WI38 (cell line): ENCODE measurements at regions not wholly inside any gene's neighbourhood (a gene's known extent, or its start where the extent isn't known, plus 50 kb on each side); places are given as distances from the start of the nearest gene placed in this dataset.

ENCODE experiments used
- H3K4me3 ChIP-seq: 2 replicates; pipeline ENCODE4 v1.5.1; 2011; ENCODE audit warnings: low read depth, mild to moderate bottlenecking, control low read depth, low read length
- TF ChIP-seq, protein P1 (sequence below): IDR thresholded peaks from 2 replicates; pipeline ENCODE4 v1.5.1; 2012; ENCODE audit warnings: low read depth, mild to moderate bottlenecking, control low read depth, low read length

- TF ChIP-seq, protein P1, sequence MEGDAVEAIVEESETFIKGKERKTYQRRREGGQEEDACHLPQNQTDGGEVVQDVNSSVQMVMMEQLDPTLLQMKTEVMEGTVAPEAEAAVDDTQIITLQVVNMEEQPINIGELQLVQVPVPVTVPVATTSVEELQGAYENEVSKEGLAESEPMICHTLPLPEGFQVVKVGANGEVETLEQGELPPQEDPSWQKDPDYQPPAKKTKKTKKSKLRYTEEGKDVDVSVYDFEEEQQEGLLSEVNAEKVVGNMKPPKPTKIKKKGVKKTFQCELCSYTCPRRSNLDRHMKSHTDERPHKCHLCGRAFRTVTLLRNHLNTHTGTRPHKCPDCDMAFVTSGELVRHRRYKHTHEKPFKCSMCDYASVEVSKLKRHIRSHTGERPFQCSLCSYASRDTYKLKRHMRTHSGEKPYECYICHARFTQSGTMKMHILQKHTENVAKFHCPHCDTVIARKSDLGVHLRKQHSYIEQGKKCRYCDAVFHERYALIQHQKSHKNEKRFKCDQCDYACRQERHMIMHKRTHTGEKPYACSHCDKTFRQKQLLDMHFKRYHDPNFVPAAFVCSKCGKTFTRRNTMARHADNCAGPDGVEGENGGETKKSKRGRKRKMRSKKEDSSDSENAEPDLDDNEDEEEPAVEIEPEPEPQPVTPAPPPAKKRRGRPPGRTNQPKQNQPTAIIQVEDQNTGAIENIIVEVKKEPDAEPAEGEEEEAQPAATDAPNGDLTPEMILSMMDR, result no peak
- H3K4me3 ChIP-seq, result no peak overlapping the region
Measured at GRCh38 chr4:128608006-128608405, 201.5 kb upstream of the JADE1 start.

GRCh38 chr4:128606173-128606572 is 203.3 kb upstream of the JADE1 start:
- TF ChIP-seq, protein P1, result no peak
- H3K4me3 ChIP-seq, result no peak overlapping the region

DNA sequence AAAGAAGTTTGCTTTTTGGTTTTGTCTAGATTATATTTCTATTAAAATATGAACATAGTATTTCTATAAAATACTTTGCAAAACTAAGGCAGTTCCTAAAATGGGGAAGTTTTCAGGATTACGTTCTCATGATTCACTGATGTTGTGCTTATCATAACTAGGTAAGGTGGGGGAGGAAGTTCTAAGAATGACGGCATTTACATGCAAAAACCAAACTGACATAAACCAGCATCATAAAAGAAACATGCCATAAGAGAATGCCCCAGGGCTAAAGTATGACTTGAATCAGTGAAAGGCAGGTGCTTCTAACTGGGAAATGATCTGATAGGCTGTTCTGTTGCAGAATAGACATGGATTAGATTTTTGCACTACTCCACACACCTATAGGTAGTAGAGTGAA is 204.7 kb upstream of the JADE1 start:
- TF ChIP-seq, protein P1, result no peak
- no peak overlapping the region for H3K4me3 ChIP-seq

DNA sequence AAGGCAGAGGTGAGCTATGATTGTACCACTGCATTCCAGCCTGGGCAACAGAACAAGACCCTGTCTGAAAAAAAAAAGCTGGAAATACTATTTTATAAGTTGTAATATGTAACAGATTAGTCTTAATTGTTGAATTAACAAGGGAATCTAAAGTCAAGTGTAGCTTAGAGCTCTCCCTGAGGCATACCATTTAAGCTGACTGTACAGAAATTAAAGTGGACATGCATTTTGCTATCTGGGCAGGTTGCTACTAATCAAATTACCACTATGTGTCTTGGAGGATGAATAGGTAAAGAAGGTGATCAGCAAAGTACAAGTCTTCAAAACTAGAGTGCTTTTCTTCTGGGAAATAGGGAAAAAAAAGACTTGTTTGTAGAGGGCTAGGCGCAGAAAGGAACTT is 205.3 kb upstream of the JADE1 start:
- TF ChIP-seq, protein P1, result no peak
- H3K4me3 ChIP-seq, result no peak overlapping the region

GRCh38 chr4:128603081-128603480 is 206.4 kb upstream of the JADE1 start:
- H3K4me3 ChIP-seq, result no peak overlapping the region
- TF ChIP-seq, protein P1, result no peak

- TF ChIP-seq, protein P1, result no peak
- no peak overlapping the region for H3K4me3 ChIP-seq
Measured at GRCh38 chr4:128601991-128602695, 207.4 kb upstream of the JADE1 start.

- TF ChIP-seq, protein P1, result no peak
- H3K4me3 ChIP-seq, result no peak overlapping the region
Measured at GRCh38 chr4:128600996-128601871, 208.3 kb upstream of the JADE1 start.
